Ammon's horn (tissue), 1 donor: ENCODE measurements at regions not wholly inside any gene's neighbourhood (a gene's known extent, or its start where the extent isn't known, plus 50 kb on each side); places are given as distances from the start of the nearest gene placed in this dataset.

Experiments used
- DNase-seq: peaks from one replicate; pipeline ENCODE4 v3.0.0-alpha.2; 2016; ENCODE audit warnings: low spot score

DNA sequence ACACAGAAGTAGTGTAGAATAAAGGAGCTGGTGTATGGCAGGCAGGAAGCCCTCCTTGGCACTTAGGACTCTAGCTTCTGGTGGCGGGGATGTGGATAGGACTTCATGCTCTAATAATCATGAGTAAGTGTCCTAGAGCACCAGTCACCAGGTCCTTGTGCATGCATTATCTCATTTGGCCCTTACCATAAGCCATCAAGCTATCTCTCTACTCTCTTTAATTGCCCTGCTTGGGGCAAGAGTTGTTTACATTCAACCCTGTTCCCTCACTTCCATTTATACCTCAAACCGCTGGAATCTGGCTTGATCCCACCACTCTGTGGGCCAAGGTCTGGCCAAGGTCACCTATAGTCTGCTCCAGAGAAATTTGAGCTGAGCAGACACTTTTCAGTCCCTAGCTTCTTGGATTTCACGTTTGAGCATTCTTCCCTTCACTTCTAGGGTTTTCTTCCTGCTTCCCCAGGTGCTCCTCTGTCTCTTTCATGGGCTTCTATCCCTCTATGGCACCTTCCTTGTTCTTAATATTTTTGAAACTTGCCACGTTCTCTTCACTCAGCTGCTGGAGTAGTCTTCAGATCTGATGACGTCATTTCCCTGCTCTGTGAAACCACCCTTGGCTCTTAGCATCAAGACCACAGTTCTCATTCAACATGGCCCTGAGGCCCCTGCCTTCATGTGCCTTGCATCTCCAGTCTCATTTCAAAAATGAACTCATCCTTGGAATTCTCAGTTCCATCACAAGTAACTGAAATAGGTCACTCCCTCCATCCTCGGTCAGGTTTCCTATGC, 94.9 kb upstream of the GATA6 start:
- no peak for DNase-seq

DNA sequence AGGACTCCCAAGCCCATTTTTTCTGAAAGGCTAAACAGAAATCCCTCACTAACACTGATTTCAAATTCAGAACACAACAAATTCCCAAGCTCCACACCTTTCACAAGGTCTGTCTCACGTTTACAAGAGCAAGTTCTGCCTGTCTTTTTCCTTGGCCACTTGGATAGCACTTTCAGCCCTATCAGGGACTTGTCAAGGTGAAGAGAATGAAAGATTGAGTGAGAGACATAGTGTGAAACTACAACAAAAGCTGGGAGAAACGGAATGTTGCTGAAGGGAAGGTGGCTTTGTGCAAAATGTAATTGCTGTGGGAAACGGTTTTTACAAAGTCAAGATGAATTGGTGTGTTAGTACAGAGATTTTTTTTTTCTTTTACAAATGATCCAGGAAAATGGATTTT, 89.4 kb upstream of the GATA6 start:
- no peak for DNase-seq

DNA sequence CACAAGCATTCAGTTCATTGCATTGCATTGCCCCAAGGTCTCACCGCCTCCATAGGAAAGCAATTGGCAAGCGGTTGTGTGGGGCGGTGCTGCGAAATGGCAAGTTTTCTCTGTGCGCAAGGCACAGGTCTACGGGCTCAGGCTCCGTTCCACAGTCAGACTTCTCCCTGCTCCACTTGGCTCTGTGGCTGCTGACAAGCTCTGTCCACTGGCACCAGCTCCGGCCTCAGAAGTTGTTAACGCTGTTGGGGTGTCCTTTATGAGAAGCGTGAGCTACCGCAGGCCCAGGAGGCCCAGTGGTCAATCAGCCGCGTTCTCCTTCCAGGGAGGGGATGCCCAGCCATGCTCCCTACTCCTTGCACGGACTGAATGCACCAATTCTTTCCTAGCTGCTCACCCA, 87.0 kb upstream of the GATA6 start:
- DNase-seq, result no peak

DNA sequence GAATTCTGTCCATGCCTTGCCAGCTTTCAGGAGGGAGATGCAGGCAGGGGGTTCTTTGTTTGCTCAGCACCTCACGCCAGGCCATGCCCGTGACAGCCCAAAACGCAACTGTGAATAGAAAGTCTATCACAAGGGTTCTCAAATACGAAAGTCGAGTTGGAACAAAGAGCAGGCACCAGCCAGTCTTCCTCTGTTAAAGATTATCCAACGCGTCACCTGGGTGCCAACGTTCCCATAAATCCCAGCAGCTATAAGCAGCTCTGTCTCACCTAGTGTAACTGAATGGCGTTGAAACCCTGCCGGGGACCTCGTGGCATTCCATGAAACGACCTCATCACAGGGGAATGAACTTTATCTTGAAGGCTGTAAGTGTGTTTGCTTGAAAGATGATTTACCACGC, 84.8 kb upstream of the GATA6 start:
- DNase-seq, result no peak

DNA sequence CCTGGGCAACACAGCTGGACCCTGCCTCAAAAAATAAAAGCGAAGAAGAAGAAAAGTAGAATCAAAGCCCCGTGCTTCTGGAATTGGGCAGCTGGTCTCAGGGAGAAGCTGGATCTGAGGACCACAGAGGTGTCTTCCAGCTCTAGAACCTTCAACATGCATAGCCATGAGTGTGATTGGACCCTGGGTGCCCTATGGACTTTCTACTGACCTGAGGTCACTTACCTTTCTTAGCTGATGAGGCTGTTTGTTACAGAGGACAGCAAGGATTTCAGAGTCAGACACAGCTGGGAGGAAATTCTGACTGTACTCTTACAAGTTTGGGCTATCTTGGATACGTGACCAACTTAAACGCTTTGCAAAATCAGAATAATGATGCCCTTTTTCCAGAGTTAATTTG, 82.4 kb upstream of the GATA6 start:
- DNase-seq, result no peak

DNA sequence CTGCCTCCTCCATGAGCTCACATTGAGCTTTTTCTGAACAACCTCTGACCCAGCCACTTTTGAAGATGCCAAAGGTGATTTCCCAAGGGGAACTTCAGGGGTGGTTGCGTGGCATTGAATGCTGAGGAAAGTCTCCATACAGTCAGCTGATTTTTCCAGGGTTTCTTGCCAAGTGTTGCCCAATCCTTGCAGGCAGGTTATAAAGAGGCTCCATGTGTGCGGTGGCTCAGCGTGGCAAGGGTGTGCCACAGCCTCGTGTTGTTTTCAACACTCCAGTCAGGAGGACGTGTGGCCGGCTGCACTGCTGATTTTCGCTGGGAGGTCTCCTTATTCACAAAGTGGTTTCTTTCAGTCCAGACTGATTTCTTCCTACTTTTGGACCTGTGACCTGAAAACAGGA, 81.4 kb upstream of the GATA6 start:
- DNase-seq, result no peak

DNA sequence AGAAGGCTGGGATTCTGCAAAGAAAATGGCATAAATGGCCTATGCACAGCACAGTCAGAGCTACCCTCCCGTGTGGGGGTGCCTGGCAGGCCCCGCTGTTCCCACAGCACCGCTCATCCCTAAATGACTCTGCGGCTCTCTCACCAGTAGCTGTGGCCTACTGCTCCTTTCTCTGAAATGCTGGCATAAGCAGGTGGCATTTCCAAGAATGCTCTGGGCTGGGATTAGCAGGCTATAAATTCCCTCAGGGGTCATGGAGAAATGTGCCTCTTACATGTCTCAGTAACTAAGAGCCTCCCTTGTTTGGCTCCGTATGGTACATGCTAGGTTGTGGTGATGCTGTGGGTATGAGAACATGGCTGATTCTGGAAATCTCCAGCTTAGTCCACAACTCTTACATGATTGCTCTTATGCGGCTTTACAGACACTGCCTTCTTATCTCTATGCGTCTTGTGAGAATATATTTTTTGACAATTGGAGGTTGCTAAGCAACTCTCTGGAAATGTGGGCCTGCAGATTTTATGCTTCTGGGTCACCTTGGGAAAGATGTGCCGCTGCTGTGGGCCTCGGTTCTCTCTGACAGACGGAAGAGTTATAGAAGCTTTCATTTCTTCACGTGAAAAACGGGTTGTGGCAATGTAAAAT, 80.3 kb upstream of the GATA6 start:
- no peak for DNase-seq

DNA sequence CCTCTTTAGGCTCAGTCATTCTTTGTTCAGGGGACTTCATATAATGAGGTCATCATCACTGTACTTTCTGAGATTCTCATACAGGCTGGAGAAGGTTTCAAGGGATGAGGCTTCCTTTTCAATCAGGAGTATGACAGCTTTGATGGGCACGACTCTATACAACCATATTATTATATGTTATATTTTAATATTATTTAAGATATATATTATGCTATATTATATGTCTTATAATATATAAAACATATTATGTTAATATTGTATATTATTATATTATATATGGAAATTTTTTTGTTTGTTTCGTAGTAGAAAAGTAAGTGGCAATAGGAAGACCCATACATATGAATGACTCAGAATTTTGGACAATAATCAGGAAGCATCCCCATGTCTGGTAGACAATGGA, 78.0 kb upstream of the GATA6 start:
- no peak for DNase-seq

DNA sequence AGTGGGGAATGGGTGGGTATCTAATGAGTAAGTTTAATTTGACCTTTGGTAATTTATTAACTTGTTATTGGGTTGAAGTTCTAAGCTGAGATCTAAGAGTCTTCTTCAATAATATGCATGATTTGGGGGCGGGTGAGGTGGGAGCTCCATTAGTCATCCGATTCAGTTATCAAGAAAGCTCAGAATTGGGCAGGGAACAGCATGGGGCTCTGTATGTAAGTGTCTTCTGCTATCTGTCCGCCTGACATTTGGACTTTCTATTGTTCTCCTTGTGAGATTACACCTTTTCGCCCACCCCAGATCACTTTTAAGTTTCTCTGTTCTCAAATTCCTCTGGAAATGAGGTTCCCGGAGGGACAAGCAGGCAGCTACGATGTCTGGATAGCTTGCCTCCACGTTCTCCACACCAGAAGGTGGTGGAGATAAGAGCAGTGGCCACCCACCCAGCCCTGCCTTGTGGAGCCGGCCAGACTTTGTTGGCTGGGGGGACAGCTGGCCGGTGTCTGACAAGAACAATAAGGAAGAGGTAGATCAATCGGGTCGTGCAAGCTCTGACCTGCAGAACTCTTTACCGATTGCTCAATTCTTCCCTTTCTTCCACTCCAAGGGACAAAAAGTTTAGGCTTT, 75.5 kb upstream of the GATA6 start:
- no peak for DNase-seq

DNA sequence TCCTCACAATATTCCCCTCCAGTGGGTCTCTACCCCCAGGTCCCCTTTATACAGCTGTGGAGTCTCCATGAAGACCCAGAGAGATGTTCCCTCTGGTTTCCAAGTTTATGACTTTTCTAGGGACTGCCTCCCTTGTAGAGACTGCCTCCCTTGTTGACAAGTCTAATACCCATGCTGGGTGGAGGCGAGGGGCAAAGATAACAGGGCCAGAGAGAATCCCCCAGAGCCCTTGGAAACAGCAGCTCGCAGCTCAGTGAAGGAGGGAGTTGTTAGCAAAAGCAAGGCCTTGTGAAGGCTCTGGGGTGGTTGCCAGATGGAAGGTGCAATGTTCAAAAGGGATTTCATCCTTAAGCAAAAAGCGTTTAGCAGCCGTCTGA, 75.0 kb upstream of the GATA6 start:
- no peak for DNase-seq

DNA sequence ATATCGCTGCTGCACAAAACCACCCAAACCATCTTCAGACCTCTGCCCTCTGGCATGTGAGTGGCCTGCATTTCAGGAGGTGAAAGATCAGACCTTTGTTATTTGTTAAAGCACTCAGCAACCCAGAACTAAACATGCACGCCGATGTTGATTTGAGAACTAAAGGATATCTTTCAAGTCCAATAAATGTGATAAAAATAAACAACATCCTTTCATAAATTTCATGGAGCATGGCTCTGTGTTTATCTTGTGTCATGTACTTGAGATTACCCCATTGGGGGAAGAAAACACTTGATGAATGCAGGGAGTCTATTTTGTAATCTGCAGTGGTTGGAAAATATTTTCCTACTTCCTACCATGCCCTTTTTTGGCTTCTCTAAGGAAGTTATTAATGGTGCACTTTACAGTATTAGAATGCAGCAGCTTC, 70.8 kb upstream of the GATA6 start:
- DNase-seq, result no peak

DNA sequence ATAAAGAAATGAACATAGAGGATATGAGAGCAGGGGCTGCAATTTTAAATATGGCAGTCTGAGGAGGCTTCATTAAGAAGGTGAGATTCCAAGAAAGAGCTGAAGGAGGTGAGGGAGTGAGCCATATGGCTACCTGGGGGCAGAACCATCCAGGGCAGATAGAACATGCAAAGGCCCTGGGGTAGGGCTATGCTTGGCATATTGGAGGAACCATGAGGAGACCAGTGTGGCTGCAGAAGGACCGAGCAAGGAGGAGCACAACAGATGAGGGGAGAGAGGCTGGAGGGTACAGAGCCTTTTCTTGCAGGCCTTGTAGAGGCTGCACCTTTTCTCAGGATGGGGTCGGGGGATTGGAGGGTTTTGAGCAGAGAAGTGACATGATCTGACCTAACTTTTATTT, 69.5 kb upstream of the GATA6 start:
- DNase-seq, result no peak

DNA sequence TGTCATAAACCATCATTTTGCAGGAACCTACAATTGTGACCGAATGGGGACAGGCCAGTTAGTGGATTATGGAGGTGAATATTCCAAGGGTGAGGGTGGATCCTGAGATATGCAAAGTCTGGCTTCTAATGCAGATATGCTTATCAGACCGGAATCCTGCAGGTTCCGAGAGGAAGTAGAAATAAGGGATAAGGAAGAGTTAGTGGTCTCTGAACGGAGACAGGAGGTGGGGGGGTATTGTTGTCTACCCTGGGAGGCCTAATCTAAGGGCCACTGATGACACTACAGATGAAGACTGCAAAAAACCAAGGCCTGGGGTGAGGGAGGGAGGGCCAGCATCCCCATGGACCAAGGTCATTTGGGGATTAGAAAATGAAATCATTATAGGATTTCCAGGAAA, 67.7 kb upstream of the GATA6 start:
- DNase-seq, result no peak

DNA sequence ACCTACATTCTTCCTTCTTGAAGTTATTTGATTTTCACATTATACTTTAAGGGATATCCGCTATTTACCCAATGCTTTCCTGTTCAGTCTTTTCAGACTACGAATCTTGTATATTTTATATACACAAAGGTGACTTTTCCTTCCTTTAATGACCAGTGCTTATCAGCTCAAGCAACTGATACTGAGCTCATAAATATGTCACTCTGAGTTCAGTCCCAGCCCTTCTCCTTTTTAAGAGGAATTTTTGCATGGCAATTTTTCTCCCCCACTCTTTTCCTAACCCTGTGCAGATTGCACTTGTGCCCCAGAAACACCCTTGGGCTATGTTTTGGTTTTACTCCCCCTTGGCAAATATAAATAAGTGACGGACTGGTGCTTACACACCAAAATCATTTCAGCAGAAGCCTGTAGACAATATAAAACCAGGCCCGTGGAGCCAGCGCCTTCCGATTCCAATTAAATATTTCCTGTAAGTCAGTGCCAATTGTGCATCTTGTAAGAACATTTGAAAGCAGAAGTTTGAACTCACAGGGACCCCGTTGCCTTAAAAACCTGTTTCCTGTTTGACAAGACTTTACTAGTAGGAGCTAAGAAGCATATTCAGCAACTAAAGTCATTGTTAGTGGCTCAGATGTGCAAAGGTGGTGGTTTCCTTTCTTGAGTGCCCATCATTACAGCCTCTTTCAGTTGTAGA, 66.3 kb upstream of the GATA6 start:
- DNase-seq, result no peak

DNA sequence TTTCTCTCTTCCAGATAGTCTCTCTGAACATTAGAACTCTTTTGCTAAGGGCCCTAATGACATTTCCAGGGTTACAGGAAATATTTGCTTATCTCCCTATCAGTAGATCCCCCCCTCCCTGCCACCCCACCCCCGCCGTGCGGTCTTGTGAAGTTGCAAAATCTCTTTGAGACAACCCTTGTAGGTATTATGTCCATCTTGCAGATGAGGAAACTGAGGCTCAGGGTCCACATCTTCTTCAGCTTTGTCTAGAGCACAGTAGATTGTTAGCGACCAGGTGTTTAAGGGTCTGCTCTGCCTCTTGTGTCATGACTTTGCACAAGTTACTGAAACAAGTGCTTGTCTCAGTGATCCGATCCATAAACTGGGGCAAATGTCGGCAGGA, 65.8 kb upstream of the GATA6 start:
- no peak for DNase-seq

DNA sequence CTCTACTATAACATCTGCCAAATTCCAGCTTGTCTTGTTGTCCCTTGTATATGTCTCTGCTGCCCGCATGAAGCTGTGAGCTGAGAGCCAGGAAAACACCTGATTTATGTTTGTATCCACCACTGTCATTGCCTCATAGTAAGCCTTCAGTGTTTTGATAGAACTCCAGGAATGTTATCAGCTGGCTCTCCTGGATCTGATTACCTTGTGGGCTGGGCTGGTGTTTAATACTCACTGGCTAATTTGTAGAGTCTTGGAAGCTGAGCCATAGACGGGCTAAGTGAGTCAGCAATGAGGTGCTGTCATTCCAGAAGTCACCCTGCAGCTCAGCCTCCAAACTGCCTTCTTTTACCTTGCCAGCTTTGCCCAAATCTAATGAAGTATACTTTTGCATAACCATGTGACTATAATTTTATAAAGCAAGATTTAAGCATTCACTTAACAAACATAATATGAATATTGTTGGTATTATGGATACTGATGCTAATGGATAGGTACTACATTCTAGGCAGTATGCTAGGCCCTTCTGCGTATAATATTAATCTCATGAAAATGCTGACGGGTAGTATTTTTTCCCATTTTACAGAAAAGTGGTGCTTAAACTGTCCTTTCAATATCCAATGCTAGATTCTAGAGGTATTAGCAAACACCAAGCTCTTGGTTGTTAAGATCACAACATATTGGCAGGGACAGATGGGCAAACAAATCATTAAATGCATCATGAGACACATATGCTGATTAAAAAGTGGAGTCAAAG, 62.7 kb upstream of the GATA6 start:
- DNase-seq, result no peak

DNA sequence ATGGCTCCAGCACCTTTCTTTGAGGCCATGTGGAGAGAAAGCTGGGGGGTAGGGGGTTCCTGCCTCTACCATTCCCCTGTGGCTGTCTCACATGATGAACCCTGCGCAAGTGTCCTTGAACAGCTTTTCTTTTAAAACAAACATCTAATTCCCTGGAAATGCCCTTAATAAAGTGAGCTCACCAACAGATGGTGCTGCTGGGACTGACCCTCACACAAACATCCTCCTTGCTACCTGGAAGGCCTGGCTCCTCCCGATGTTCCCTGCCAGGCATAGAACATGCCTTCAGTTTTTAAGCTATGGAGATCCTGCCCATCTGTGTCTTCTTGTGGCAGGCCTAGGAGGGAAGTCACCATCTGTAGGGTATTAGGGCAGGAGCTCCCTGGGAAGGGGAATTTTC, 60.7 kb upstream of the GATA6 start:
- DNase-seq, result no peak

DNA sequence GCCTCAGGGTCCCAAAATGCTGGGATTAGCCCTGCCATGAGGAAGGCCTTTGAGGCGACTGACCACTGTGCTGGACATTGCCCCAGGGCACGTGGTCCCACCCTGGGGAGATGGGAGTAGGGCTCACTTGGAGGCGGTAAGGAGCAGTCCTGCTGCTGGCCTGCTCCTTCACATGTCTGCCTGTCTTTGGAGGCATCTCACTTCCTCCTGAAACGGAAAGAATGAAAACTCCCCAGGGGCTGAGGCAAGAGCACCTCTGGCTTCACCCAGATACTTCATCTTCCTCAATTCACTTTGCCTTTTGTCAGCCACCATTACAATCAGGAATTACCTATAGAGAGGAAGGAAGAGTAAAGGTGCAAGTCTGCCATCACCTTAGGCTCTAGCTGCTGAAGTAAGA, 59.9 kb upstream of the GATA6 start:
- no peak for DNase-seq

DNA sequence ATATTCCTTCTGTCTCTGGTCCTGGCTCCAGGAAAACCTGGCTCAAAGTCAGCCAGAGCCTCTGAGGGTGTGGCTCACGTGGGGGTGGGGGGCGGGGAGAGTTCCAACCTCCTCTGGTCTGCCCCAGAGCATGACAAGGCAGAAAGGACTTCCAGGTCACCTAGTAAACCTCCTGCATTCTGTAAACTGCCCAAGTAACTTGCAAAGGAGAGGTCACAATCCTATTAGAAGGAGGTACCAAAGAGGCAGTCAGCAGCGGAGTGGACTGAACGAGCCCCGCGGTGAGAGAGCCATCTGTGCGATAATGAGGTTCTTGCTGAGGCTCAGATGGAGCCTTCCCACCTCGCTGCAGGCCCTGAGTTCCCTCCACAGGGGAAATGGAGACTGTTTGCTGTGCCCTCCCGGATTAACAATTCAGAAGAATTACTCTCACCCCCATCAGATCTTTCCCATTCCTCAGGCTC, 58.9 kb upstream of the GATA6 start:
- no peak for DNase-seq

DNA sequence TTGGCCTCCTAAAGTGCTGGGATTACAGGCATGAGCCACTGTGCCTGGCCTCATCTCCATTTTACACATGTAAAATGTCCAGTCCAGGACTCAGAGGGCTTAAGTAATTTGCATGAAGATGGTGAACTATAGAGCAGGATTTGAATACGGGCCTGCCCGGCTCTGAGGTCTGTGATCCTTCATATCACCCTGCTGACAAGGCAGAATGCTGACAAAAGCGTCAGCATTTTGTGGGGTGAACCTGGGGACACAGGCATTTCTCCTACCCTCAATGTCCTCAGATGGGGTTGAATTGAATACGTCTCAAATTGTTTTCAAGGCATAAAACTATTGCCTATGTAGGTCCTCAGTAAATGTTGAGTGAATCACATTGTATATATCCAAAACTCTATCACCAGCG, 57.2 kb upstream of the GATA6 start:
- no peak for DNase-seq

DNA sequence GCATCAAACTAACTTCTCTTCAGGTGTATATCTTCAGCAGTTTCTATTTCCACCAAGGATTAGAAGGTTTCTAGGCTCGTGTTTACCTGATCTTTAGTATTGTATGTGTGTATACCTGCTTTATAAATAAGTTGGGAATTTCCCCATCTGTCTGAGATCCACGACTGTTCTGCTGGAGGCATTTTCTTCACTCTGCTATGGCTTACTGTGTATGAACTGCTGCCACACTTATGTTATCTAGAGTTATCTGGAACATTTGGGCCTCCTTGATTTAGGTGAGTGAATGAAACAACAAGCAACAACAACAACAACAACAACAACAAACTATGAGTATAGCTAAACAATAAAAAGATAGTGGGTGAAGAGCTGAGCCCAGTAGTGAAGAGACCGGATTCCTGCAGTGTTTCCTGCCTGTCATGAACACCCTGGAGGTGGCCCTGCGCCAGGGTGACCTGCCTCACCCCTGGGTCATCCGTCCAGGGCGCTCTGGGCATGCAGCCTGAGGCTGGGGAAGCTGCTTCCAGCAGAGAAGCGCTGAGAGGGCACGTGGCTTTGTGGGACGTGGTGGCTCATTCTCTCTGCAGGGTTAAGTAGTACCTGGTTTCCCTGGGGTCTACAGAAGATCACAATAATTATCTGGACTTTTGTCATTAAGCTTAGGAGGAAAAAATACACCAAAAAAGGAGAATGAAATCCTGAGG, 56.1 kb upstream of the GATA6 start:
- DNase-seq, result no peak
